K562 (cell line): ENCODE measurements at regions not wholly inside any gene's neighbourhood (a gene's known extent, or its start where the extent isn't known, plus 50 kb on each side); places are given as distances from the start of the nearest gene placed in this dataset.

Source experiments
- BDP1 ChIP-seq: IDR thresholded peaks from 3 replicates; pipeline ENCODE4 v1.6.1; 2011; ENCODE audit not compliant: insufficient read length, insufficient read depth
- BRCA1 ChIP-seq, 2 experiments: fragments of 450-650 bp in 1 of 2; sonication (generic) in 1 of 2; formaldehyde crosslinking in 1 of 2; IDR thresholded peaks; 2 replicates each; pipeline versions ENCODE4 v1.5.0 to v1.6.1; 2017 to 2020; ENCODE audit warnings: mild to moderate bottlenecking in 1 of 2, missing genetic modification reagents in 1 of 2
- ETV6 ChIP-seq, 3 experiments: fragments of 150-350 bp in 1 of 3; sonication (generic) in 1 of 3; formaldehyde crosslinking in 1 of 3; IDR thresholded peaks; 2 replicates each; pipeline versions ENCODE4 v1.6.1 to v1.8.0; 2014 to 2022; ENCODE audit warnings: borderline replicate concordance in 2 of 3, low read depth in 2 of 3, antibody characterized with exemption in 1 of 3, low read length in 1 of 3, mild to moderate bottlenecking in 1 of 3, missing genetic modification reagents in 1 of 3
- EZH2 ChIP-seq: IDR thresholded peaks from 2 replicates; pipeline ENCODE4 v1.6.1; 2012; ENCODE audit warnings: low read depth, mild to moderate bottlenecking, inconsistent platforms, low read length, borderline replicate concordance
- JUND ChIP-seq, 2 experiments: IDR thresholded peaks; 2 replicates in 1 of 2; 3 replicates in 1 of 2; pipeline ENCODE4 v1.6.1; 2011; ENCODE audit warnings: borderline replicate concordance in 2 of 2, low read depth in 2 of 2, low read length in 2 of 2, improper control_type of control experiment in 1 of 2, missing biosample characterization in 1 of 2, missing genetic modification characterization in 1 of 2, missing genetic modification reagents in 1 of 2
- MYC ChIP-seq, 2 experiments: fragments of 250-450 bp in 1 of 2; sonication (Bioruptor Pico) in 1 of 2; IDR thresholded peaks; 2 replicates each; pipeline versions ENCODE4 v1.5.1 to v1.6.1; 2012 to 2021; ENCODE audit warnings: low read depth in 2 of 2, borderline replicate concordance in 1 of 2, improper control_type of control experiment in 1 of 2, low read length in 1 of 2, mild to moderate bottlenecking in 1 of 2, moderate library complexity in 1 of 2
- PRPF4 ChIP-seq: fragments of 200-400 bp; formaldehyde crosslinking; IDR thresholded peaks from one replicate; pipeline ENCODE4 v1.6.1; 2017; ENCODE audit warnings: low read length, low read depth, mild to moderate bottlenecking; ENCODE audit not compliant: insufficient read depth, poor library complexity, severe bottlenecking
- SMAD1 ChIP-seq: fragments of 150-350 bp; IDR thresholded peaks from 2 replicates; pipeline ENCODE4 v1.6.1; 2014; ENCODE audit warnings: low read length, low read depth; ENCODE audit not compliant: partially characterized antibody
- SRSF9 ChIP-seq: fragments of 200-400 bp; formaldehyde crosslinking; IDR thresholded peaks from 2 replicates; pipeline ENCODE4 v1.6.1; 2017; ENCODE audit warnings: low read depth, low read length, borderline replicate concordance
- ZBTB8A ChIP-seq: fragments of 450-650 bp; IDR thresholded peaks from 2 replicates; pipeline ENCODE4 v1.6.1; 2018; ENCODE audit warnings: mild to moderate bottlenecking, moderate library complexity; ENCODE audit not compliant: partially characterized antibody
- ZNF121 ChIP-seq: sonication (generic); formaldehyde crosslinking; conservative IDR thresholded peaks from 2 replicates; pipeline ENCODE4 v1.8.0; 2022; ENCODE audit warnings: missing genetic modification reagents
- TF ChIP-seq, protein P1 (sequence below), 2 experiments: fragments of 250-450 bp in 1 of 2; fragments of 450-650 bp in 1 of 2; sonication (Bioruptor Pico) in 1 of 2; IDR thresholded peaks; 2 replicates each; pipeline versions ENCODE4 v1.6.1 to v1.8.0; 2016 to 2021; ENCODE audit warnings: mild to moderate bottlenecking in 2 of 2, moderate library complexity in 2 of 2, missing compliant biosample characterization in 1 of 2, missing genetic modification characterization in 1 of 2

DNA sequence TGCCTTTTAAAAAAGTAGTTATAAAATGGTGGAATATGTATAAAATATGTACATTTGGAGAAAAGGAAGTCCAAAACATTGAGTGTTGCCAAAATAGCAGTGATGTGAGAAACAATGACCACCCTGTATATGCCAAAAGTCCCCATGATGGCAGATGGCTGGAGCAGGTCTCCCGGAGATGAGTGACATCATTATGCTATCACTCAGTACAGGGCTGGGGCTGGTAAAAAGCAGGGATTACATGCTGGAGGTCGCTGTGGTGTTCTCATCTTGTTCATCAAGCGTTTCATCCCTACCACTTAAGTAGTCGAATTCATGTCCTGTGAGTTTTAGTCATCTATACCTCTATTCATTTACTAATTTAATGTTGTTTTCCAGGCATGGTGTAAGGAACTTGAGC is 315.3 kb upstream of the SLC35B3 start:
- TF ChIP-seq JUND (IDR thresholded peaks at IDR 0.05; ENCODE audit: borderline replicate concordance, low read depth, low read length) (no peak), JUND (tag; IDR thresholded peaks at IDR 0.05; ENCODE audit: borderline replicate concordance, low read depth, low read length) (no peak), SRSF9 (no peak), ETV6 (IDR thresholded peaks at IDR 0.05; ENCODE audit: borderline replicate concordance in 1 of 2, low read depth in 2 of 2, low read length in 1 of 2) (no peak), ETV6 (CRISPR knock-in tag; IDR thresholded peaks at IDR 0.05; ENCODE audit: borderline replicate concordance) (no peak), PRPF4 (no peak), ZBTB8A (no peak), MYC (IDR thresholded peaks at IDR 0.05; ENCODE audit: low read depth, low read length) (no peak), MYC (CRISPR knock-in tag; IDR thresholded peaks at IDR 0.05; ENCODE audit: borderline replicate concordance, low read depth) (no peak), BDP1 (no peak), ZNF121 (no peak), SMAD1 (no peak), EZH2 (no peak), BRCA1 (IDR thresholded peaks at IDR 0.05) (no peak), BRCA1 (CRISPR knock-in tag; IDR thresholded peaks at IDR 0.05) (no peak)
- TF ChIP-seq, protein P1, sequence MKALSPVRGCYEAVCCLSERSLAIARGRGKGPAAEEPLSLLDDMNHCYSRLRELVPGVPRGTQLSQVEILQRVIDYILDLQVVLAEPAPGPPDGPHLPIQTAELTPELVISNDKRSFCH (CRISPR knock-in tag; IDR thresholded peaks at IDR 0.05), result no peak
- TF ChIP-seq, protein P1 (tag; IDR thresholded peaks at IDR 0.05), result no peak
